Esophagus muscularis mucosa (tissue), 3 donors: ENCODE measurements at regions not wholly inside any gene's neighbourhood (a gene's known extent, or its start where the extent isn't known, plus 50 kb on each side); places are given as distances from the start of the nearest gene placed in this dataset.

ENCODE experiments used
- CTCF ChIP-seq, 3 experiments: fragments of 200-600 bp in 2 of 3; fragments of 450-650 bp in 1 of 3; sonication (generic) in 2 of 3; IDR thresholded peaks; one replicate each; pipeline ENCODE4 v1.5.1; 2017 to 2019; ENCODE audit warnings: antibody characterized with exemption in 3 of 3, mild to moderate bottlenecking in 2 of 3, moderate library complexity in 1 of 3
- POLR2A ChIP-seq: fragments of 450-650 bp; IDR thresholded peaks from one replicate; pipeline ENCODE4 v1.6.1; 2017; ENCODE audit warnings: antibody characterized with exemption, moderate library complexity, mild to moderate bottlenecking, low read depth
- POLR2AphosphoS5 ChIP-seq, 2 donors: sonication (generic); formaldehyde crosslinking; IDR thresholded peaks; one replicate each; pipeline ENCODE4 v1.6.1; 2017; ENCODE audit warnings: antibody characterized with exemption in 2 of 2

- no peak for TF ChIP-seq POLR2A
- no peak for TF ChIP-seq POLR2AphosphoS5 (IDR thresholded peaks at IDR 0.05)
- no peak for TF ChIP-seq CTCF (IDR thresholded peaks at IDR 0.05)
These were observed 377.4 kb downstream of the LTN1 start for GRCh38 chr21:28615276-28615675.
